ENCODE measurements at regions not wholly inside any gene's neighbourhood (a gene's known extent, or its start where the extent isn't known, plus 50 kb on each side); places are given as distances from the start of the nearest gene placed in this dataset.

GRCh38 chr6:40331545-40331944 is 255.6 kb downstream of the LRFN2 start:
- no peak for TF ChIP-seq CTCF (IDR thresholded peaks at IDR 0.05; ENCODE audit: low read depth, low read length)
- no peak for TF ChIP-seq EZH2phosphoT487 (IDR thresholded peaks at IDR 0.05; ENCODE audit: low read depth)
